GM13976 (cell line): ENCODE measurements at regions not wholly inside any gene's neighbourhood (a gene's known extent, or its start where the extent isn't known, plus 50 kb on each side); places are given as distances from the start of the nearest gene placed in this dataset.

Source experiments
- DNase-seq: peaks from one replicate; pipeline ENCODE4 v3.0.0; 2012; ENCODE audit warnings: low spot score
- in situ Hi-C: fragments of 300-500 bp; cut with MboI; formaldehyde crosslinking; loops from one replicate; pipeline ENCODE4 v1.12.0; 2022; ENCODE audit warnings: low sequenced_read_pairs, mixed read lengths, inconsistent platforms; ENCODE audit not compliant: unreplicated experiment
- TF ChIP-seq, protein P1 (sequence below): IDR thresholded peaks from 2 replicates; pipeline ENCODE4 v1.5.1; 2012; ENCODE audit warnings: borderline replicate concordance, mild to moderate bottlenecking; ENCODE audit not compliant: insufficient read depth; ENCODE audit errors: extremely low read depth, missing control alignments, control extremely low read depth

DNA sequence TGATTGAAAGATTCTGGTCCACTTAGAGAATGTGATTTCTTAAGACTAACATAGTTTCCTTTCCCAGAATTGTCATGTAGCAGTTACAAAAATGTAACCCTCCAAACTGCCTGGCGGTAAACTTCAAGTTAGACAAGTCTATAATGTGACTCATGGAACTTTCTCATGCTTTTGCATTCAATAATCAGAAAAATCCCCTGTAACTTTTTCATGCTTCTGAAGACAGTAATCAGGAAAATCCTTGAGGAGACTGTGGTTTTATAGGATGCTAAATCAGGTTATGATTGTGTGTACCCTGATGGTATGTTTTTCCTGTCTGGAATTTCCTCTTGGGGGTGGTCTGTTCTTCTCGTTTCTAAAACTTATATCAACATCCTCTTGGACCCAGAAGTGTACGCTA lies 74.0 kb upstream of the RARB start:
- in situ Hi-C loops, result no loop called here
- TF ChIP-seq, protein P1, sequence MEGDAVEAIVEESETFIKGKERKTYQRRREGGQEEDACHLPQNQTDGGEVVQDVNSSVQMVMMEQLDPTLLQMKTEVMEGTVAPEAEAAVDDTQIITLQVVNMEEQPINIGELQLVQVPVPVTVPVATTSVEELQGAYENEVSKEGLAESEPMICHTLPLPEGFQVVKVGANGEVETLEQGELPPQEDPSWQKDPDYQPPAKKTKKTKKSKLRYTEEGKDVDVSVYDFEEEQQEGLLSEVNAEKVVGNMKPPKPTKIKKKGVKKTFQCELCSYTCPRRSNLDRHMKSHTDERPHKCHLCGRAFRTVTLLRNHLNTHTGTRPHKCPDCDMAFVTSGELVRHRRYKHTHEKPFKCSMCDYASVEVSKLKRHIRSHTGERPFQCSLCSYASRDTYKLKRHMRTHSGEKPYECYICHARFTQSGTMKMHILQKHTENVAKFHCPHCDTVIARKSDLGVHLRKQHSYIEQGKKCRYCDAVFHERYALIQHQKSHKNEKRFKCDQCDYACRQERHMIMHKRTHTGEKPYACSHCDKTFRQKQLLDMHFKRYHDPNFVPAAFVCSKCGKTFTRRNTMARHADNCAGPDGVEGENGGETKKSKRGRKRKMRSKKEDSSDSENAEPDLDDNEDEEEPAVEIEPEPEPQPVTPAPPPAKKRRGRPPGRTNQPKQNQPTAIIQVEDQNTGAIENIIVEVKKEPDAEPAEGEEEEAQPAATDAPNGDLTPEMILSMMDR, result no peak
- no peak for DNase-seq

DNA sequence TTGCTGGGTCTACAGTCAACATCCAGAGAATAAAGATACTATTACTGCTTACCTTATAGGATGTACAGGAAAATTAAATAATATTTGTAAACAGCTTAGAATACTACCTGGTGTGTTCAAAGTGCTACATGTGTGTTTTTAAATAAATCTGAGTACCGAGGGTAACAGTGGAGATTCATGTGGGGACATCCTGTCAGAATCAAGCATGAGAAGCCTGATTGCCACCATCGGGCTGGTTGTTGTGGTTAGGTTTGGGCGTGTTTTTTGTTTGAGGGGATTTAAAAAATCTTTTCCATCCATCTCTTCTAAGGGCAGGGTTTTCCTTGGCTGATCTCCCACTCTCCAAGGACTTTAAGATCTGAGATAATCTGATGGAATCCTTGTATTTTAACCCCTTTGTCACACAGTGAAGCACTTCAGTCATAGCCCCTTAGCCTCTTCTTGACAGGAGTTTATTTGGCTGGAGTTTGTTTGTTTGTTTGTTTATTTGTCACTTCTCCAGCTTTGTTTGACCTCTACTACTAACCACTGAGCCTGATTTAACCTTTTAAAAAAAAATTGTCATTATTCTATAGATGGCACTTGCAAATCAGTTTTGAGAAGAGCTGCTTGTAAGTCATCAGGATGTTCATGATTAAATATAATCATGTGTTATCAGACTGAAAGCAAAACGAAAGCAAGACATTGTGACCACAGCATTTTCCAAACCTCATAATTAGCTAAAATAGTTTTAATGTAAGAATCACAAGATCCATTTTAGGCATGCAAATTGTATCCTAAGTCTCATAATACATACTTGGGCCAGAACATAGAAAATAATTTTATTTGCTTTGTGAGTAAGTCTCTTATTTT lies 72.8 kb upstream of the RARB start:
- in situ Hi-C loops, result no loop called here
- no peak for DNase-seq
- TF ChIP-seq, protein P1, result no peak

- TF ChIP-seq, protein P1, result no peak
- no peak for DNase-seq
- in situ Hi-C loops, result no loop called here
These were observed 72.1 kb upstream of the RARB start for GRCh38 chr3:25355998-25356397.

- no peak for DNase-seq
- in situ Hi-C loops, result no loop called here
- TF ChIP-seq, protein P1, result no peak
These were observed 65.9 kb upstream of the RARB start for GRCh38 chr3:25362118-25362517.

- no peak for DNase-seq
- in situ Hi-C loops, result no loop called here
- TF ChIP-seq, protein P1, result no peak
These were observed 62.4 kb upstream of the RARB start for GRCh38 chr3:25365636-25366035.

- in situ Hi-C loops, result no loop called here
- no peak for DNase-seq
- TF ChIP-seq, protein P1, result no peak
These were observed 61.0 kb upstream of the RARB start for GRCh38 chr3:25367025-25367424.
